ENCODE measurements at regions not wholly inside any gene's neighbourhood (a gene's known extent, or its start where the extent isn't known, plus 50 kb on each side); places are given as distances from the start of the nearest gene placed in this dataset.

DNA sequence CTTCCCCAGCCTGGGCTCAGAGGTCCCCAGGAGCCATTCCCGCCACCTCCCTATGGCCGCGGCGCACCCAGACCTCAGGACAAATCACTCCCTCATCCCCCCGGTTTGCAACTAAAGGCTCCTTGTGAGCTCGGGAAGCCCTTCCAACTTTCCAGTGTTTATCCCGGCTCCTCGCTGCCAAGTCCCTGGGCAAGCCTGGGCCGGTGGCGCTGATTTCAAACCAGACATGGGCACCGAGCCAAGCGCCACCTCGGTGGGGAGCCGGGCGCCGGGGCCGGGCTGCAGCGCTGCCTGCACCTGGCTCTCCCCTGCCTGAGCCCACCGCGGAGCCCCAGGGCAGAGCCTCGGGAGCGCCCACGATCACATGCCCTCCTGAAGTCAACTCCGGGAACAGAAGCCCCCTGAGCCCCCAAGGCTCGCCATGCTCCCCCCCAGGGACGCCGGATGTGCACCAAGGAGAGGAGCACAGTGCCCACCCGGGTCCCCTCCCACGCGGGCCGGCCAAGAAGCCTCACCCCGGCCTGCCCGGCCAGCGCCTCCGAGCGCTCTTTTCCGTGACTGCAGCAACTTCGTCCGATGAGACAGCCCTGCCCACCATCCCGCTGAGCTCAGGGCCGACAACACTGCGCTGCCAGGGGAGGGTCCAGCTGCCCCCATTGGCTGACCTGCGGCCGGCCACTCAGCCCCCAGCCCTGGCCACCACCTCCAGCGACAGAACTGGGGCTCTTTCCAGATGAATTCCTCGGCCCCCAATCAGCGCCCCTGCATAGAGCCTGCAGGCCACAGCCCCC is 50.0 kb downstream of the NCOR2 start:
- CTCF ChIA-PET: no interaction called here
- POLR2A ChIA-PET: no interaction called here

DNA sequence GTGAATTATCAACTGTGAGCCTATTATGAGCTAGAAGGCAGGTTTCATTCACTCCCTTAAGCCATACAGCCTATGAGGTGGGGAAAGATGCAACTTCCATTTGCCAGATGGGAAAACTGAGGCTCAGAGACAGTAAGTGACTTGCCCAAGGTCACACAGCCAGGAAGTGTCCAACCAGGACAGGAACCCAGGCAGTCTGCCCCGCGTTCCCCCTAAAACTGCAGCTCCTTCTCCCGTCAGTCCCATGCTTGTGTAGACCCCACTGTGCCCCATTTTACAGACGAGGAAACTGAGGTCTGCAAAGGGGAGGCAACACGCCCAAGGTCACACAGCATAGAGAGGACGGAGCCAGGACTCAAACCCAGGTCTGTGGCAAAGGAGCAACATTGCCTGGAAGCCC is 50.6 kb downstream of the NCOR2 start:
- ChIA-PET CTCF (no interaction called here), POLR2A (no interaction called here)

DNA sequence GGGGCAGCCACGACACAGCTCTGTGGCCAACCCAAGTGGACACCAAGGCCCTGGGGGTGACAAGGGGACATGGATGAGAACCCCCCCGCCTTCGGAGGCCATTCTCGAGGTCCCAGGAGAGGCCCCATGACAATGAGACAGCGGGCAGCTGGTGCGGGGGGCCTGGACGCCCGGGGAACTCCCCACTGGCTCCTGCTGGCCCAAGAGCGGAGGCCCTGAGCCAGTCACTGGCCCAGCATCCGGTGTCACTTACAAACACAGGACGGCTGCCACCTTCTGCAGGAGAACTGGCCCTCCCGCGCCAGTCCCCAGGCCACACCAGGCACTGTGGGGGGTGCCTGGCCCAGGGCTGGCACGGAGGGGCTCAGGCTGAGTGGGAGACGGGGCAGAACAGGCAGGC is 51.4 kb downstream of the NCOR2 start:
- POLR2A ChIA-PET: no interaction called here

DNA sequence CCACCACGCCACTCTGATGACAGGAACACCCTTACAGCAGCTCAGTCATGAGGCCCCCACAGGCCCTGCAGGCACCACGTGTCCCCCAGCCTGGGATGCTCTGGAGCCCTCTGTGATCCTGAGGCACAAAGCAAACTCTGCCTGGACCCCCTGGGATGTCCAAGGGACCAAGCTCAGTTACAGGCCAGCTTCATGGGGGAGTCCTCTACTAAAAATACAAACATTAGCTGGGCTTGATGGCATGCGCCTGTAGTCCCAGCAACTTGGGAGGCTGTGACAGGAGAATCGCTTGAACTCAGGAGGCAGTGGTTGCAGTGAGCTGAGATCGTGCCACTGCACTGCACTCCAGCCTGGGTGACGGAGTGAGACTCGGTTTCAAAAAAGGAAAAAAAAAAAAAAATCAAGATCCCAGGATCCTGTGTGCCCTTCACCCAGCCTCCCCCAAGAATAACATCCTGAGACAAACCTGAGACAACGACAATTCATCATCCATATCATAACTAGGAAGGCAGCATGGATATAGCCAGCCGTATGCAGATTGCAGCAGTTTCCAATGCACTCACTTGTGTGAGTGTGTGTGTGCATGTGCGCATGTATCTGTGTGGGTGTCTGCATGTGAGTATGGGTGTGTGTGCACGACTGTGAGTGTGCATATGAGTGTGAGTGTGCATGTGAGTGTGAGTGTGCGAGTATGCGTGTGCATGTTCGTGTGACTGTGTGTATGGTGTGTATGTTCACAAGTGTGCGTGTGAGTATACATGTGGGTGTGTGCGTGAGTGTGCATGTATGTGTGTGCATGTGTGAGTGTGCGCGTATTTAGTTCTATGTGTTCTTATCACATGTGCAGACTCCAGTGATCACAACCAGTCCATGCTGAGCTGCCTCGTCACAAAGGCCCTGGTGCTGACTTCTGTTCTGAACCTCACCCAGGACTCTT is 52.1 kb downstream of the NCOR2 start:
- CTCF ChIA-PET: interaction anchor here (0.5 kb wide), 1 partner anchor 278 kb away, joined by 3 read pairs; no protein-coding TSS in a partner anchor
- POLR2A ChIA-PET: no interaction called here

More for the DNA sequence above, 51.4 kb downstream of the NCOR2 start:
- CTCF ChIA-PET: interaction anchor here (0.5 kb wide), 1 partner anchor 277 kb away, joined by 3 read pairs; no protein-coding TSS in a partner anchor

DNA sequence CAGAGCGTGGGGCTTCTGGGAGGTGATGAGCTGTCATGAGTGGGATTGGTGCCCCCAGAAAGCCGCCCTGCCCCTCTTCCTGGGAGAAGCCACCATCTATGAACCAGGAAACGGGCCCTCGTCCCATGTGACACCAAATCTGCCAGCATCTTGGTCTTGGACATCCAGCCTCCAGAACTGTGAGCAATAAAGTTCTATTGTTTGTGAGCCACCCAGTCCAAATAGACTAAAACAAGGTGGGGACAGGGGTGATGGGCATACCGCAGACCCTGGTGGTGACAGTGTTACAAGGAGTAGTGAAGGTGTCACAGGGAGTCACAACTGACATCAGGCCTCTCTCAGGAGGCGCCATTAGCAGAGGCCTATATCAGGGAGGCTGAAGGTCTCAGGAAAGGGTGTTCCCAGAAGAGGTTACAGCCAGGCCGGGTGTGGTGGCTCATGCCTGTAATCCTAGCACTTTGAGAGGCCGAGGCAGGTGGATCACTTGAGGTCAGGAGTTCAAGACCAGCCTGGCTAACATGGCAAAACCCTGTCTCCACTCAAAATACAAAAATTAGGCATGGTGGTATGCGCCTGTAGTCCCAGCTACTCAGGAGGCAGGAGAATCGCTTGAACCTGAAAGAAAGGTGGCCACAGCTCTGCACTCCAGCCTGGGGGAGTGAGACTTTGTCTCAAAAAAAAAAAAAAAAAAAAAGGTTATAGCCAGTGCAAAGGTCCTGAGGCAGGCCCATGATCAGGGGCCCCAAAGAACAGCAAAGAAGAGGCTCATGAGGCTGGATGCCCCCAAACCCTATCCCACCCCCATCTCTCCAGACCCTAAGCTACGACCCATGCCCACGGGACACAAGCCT is 53.0 kb downstream of the NCOR2 start:
- CTCF ChIA-PET: no interaction called here
- POLR2A ChIA-PET: no interaction called here

DNA sequence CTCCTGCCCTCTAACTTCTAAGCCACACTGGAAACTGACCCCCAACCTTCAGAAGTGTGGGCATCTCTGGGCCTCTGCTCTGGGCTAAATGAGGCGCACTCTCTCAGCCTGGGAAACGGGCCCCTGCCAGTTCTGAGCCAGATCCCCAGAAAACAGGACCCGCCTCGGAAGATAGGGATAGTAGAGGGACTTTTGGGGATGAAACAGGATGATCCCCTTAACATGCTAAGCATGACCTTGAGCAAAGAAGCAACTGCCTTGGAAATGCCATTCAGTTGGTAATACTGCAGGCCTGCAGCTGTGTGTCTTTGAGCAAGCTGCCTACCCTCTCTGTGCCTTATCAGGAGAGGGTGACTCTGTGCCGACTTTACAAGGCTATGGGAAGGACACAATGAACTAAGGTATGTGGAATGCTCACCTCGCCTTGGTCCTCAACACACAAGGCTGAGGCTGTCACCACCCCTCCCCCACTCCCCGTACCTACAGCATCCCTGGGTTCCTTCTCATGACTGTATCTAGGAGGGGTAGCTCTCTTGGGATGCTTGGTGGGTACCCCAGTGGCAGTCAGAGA is 54.0 kb downstream of the NCOR2 start:
- POLR2A ChIA-PET: no interaction called here

DNA sequence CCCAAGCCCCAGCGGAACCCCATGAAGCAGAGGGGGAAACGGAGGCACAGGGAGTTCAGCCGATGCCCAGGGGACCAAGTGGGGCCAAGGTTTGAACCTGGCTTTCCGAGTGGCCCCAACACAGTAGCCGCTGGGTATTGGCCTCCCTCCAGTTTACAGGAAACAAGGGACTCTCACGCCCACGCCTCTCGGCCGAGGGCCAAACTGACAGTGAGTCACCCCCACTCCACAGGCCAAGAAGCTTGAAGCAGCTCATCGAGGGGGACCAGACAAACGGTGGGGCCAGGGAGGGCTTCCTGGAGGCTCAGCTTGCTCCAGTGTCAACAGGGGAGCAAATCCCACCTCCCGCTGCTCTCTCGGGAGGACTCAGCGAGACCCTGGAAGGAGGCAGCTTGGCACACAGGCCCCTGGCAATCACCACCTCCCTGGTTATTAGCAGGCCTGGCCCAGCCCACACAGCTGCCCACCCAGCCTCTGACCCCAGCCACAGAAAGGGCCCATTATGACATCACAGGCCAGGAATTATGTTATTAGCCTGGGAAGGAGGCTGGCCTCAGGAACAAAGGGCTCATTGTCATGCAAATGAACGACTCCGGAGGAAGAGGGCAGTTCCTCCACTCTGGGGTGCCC is 54.6 kb downstream of the NCOR2 start:
- POLR2A ChIA-PET: no interaction called here
- CTCF ChIA-PET: interaction anchor here (0.6 kb wide), 1 partner anchor 368 kb away, joined by 3 read pairs; no protein-coding TSS in a partner anchor

More for the DNA sequence above, 54.0 kb downstream of the NCOR2 start:
- CTCF ChIA-PET: no interaction called here

DNA sequence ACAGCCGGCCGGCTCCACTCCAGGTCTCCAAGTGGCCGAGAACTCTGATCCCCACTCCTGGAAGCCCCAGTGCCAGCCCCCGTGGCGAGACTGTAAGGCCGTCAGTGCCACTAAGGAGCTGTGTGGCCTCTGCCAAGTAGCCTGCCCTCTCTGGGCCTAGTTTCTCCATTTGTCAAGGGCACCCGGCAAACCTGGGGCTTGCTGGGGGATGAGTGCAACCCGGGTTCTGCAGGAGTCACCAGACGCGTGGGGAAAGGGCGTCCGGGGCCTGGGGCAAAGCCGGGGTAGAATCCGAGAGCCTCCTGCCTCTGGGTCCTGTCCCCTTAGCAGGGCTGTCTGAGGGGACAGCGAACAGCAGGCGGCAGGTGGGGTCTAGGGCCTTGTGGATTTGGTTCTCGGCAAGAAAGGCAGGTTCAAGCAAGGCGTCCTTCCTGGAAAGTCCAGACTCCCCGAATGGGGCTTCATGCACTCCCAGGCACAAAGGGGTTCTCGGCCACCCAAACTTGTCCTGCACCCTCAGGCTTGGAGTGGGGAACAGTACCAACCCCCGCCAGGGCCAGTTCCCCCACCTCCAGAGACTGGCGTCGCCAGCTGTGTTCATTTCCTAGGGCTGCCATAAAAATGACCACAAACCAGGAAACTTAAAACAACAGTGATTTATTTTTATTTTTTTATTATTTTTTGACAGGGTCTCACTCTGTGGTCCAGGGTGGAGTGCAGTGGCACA is 56.0 kb downstream of the NCOR2 start:
- ChIA-PET CTCF (interaction anchor here (0.5 to 1.0 kb wide), 3 partner anchors 22 to 380 kb away, joined by 3 to 4 read pairs (median 4); no protein-coding TSS in a partner anchor), POLR2A (no interaction called here)

DNA sequence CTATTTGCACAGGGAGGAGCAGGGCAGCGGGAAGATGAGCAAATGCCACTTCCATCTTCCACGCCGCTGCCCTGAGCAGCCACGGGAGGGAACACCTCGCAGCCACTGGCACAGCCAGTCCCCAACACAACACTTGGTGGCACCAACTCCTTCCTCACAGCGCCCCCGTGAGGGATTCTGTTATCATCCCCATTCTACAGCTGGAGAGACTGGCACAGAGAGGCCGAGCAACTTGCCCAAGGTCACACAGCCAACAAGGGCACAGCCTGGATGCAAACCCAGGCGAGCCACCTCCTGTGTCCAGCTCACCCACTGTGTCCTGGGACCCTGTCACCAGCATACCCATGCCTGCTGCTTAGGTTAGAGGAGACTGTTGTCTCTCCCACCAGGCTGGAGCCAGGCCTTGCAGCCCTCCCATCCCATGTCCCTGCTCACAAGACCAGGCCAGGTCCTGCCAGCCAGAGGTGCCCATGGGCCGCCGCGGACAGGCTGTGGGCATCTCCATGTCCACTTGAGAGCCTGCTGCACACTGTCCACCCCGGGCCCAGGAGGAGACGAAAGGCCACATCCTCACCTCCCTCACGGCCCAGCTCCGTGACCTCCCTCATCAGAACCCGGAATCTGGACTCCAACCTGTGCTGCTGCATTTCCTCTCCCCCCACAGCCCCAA is 57.0 kb downstream of the NCOR2 start:
- CTCF ChIA-PET: interaction anchor here (0.6 to 1.0 kb wide), 4 partner anchors 17 to 338 kb away, joined by 3 to 4 read pairs (median 3); no protein-coding TSS in a partner anchor
- POLR2A ChIA-PET: no interaction called here

DNA sequence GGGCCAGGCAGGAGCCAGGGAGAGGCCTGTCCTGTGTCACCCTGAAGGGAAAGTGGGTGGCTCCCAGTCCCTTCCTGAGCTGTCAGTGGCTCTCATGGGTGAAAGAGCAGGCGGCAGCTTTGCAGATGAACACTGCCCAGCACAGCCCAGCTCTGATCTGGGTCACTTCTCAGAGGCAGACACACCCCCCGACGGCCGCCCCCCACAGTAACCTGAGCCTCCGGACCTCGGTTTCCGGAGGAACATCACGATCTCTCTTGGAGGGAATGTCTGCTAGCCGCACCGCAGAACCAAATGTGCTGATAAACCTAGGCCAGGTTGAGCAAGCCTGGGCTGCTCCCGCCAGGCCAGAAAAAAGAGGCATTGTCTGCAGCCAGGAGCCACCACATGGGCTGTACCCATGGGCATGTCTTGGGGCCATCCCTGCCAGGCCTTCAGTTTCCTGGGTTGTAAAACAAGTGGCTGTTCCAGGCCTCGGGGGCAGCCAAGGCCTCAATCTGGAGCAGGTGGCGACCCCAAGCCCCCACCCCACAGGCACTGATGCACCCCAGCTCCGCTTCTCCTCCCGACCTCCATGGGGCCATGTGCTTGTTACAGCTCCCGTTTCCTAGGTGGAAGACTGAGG is 57.6 kb downstream of the NCOR2 start:
- POLR2A ChIA-PET: no interaction called here
- CTCF ChIA-PET: interaction anchor here (0.9 kb wide), 2 partner anchors 16 to 56 kb away, joined by 3 read pairs; no protein-coding TSS in a partner anchor

DNA sequence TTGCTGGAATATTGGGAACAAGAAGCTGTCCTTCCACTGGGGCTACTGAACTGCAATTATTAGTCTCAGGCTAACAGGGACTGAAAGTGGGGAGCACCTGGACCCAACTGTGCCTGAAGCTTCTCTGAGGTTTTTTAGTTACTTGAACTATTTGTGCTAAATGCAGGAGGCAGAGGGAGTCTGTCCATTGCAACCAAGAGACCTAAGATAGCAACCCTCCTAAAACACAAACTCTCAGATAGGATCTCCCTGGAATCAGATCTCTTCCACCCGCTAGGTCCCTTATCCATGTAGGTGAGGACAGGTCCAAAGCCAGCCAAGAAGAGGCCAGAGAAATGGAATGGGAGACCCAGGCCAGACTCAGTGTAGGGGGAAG is 58.1 kb downstream of the NCOR2 start:
- ChIA-PET CTCF (no interaction called here), POLR2A (no interaction called here)

DNA sequence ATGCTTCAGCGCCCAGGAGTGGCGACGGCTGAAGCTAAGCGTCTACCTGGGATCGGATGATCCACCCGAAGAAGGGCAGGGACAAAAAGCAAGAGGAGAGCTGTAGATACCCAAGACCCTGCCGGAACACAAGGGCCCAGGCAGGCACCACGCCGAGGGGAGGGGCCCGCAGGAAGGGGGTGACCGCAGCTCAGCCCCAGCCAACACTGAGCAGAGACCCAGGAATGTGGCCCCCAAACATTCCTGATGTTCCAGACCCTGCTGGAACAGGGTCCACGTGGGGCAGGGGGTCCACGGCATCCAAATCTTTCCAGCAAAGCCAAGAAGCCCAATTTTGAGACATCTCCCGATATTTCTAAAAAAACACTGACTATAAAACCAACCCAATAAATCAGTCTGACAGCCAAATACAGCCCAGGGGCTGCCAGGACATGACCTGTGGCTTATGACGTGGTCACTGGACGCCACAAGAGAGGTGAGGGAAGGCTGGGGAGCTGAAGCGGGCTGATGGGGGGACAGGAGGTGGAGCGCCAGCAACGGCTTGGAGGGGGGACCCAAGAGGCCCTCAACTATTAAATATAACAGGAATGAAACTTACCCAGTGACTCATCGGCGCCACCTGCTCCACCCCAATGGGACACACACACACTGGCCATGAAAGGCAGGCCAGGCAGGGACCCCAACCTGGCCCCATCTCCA is 58.9 kb downstream of the NCOR2 start:
- ChIA-PET CTCF (no interaction called here), POLR2A (no interaction called here)

DNA sequence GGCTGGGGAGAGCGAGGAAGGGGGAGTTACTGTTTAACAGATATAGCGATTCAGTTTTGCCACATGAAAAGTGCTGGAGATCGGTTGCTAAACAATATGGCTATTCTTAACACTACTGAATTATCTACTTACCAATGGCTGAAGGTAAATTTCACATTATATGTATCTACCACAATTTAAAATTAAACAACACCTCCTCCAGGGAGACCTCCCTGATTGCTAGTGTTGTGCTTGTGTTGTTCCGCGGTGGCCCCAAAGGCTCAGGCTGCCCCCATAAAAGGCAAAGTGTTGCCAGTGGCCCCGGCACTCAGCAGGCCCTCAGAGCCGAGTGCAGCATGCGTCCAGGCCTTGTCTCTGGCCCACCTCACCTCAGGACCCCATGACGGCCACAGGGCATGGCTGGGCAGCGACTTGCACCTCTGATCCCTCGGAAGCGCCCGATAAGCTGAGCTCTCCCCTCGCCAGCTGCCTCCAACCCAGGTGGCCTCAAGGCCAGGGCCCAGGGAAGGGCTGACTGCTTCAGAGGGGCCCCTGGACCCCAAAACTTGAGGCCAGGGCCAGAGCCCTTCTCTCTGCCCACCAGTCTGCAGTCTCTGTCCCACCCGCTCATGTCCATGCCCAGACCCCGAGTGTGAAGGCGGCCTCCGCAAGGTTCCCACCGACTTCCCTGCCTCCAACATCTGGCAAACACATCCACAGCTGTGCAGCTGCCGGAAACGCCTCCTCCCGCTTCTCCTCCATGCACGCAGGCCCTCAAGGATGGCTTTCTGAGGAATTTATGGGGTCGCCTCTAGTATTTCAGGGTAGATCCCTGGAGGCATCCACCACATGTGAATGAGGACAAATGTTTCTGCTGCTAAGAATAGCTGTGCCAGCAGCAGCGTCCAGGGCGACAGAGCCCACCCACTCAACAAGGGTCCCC is 60.0 kb downstream of the NCOR2 start:
- CTCF ChIA-PET: no interaction called here
- POLR2A ChIA-PET: no interaction called here

DNA sequence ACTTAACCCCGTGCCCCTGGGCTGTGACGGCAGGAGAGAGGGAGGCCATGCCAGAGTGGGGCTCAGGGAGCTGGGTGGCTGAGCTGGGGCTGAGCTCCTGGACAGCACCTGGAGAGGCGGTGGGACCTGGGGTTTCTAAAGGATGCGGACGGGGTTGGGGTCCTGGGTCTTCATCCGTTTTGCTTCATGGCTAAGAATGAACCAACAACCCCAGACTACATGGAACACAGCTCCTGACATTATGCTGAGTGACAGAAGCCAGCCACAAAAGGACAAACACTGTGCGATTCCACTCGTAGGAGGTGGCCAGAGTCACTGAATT is 60.6 kb downstream of the NCOR2 start:
- CTCF ChIA-PET: no interaction called here
- POLR2A ChIA-PET: no interaction called here

DNA sequence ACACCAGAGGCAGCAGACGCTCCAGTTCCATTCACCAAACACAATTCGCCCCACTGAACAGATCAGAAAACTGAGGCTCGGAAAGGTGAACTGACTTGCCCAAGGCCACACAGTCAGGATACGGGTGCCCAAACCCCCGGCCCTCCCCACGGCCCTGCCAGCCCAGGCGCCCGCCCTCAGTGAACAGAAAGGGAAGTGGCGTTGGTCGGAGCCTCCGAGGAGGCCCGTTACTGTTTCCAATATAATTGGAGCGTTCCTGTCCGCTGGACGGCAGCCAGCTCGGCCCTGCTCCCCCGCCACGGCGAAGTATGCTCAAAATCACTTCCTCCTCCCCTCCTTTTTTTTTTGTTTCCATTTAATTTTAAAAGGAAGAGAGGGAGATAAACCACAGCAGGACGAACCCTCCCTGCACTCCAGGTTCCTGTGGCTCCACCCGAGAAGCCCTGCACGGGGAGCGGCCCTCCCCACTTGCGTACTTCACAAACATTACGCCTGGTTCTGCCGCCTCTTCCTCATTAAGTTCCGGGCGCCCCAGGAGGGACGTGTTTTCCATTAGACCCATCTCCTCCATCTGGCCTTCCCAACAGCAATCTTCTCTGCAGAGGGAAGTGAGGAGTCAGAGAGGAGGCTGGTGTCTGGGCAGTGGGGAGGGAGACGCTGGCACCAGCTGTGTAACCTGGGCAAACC is 61.1 kb downstream of the NCOR2 start:
- CTCF ChIA-PET: no interaction called here
- POLR2A ChIA-PET: no interaction called here

All from activated CD8-positive, alpha-beta memory T cell treated with anti-CD3 and anti-CD28 coated beads for 36 hours (primary cell).